SK-N-SH (cell line): ENCODE measurements at regions not wholly inside any gene's neighbourhood (a gene's known extent, or its start where the extent isn't known, plus 50 kb on each side); places are given as distances from the start of the nearest gene placed in this dataset.

ENCODE experiments used
- CTCF ChIP-seq: fragments of 200-600 bp; sonication (generic); IDR thresholded peaks from 2 replicates; pipeline ENCODE4 v1.6.1; 2017; ENCODE audit warnings: antibody characterized with exemption, mild to moderate bottlenecking, moderate library complexity
- EZH2phosphoT487 ChIP-seq: fragments of 200-600 bp; sonication (generic); IDR thresholded peaks from 2 replicates; pipeline ENCODE4 v1.6.1; 2017; ENCODE audit warnings: low read depth, mixed run types, mild to moderate bottlenecking, antibody characterized with exemption, moderate library complexity, borderline replicate concordance
- MAX ChIP-seq: IDR thresholded peaks from 2 replicates; pipeline ENCODE4 v1.4.0; 2012; ENCODE audit warnings: low read depth
- PBX3 ChIP-seq: IDR thresholded peaks from 2 replicates; pipeline ENCODE4; 2012
- POLR2AphosphoS5 ChIP-seq: IDR thresholded peaks from 2 replicates; pipeline ENCODE4 v1.6.1; 2012; ENCODE audit warnings: low read depth, low read length
- RAD21 ChIP-seq: IDR thresholded peaks from 2 replicates; pipeline ENCODE4 v1.6.1; 2012; ENCODE audit warnings: mild to moderate bottlenecking, low read length
- RFX5 ChIP-seq: IDR thresholded peaks from 2 replicates; pipeline ENCODE4 v1.6.1; 2012; ENCODE audit warnings: mild to moderate bottlenecking, improper control_type of control experiment, low read length
- SIN3A ChIP-seq: IDR thresholded peaks from 2 replicates; pipeline ENCODE4 v1.6.1; 2012; ENCODE audit warnings: low read depth, mild to moderate bottlenecking, low read length, moderate library complexity, borderline replicate concordance
- TAF1 ChIP-seq: IDR thresholded peaks from 2 replicates; pipeline ENCODE4 v1.6.1; 2012; ENCODE audit warnings: low read depth, mild to moderate bottlenecking, low read length, moderate library complexity, borderline replicate concordance
- TCF12 ChIP-seq: IDR thresholded peaks from 2 replicates; pipeline ENCODE4 v1.4.0; 2012
- USF1 ChIP-seq: IDR thresholded peaks from 2 replicates; pipeline ENCODE4 v1.4.0; 2012; ENCODE audit warnings: low read depth, borderline replicate concordance
- YY1 ChIP-seq: IDR thresholded peaks from 2 replicates; pipeline ENCODE4 v1.4.0; 2012; ENCODE audit warnings: low read depth, mild to moderate bottlenecking
- ZBTB33 ChIP-seq: IDR thresholded peaks from 2 replicates; pipeline ENCODE4 v1.4.0; 2012; ENCODE audit warnings: low read depth, borderline replicate concordance

- no peak for TF ChIP-seq ZBTB33
- TF ChIP-seq RAD21, result no peak
- no peak for TF ChIP-seq EZH2phosphoT487
- no peak for TF ChIP-seq MAX
- TF ChIP-seq PBX3, result no peak
- no peak for TF ChIP-seq SIN3A
- TF ChIP-seq RFX5, result no peak
- TF ChIP-seq CTCF, result no peak
- no peak for TF ChIP-seq TAF1
- no peak for TF ChIP-seq YY1
- TF ChIP-seq TCF12, result no peak
- TF ChIP-seq USF1, result no peak
- TF ChIP-seq POLR2AphosphoS5, result no peak
Observed at GRCh38 chr6:147136057-147136456, 68.2 kb upstream of the STXBP5 start.
